Transverse colon (tissue), 4 donors: ENCODE measurements at regions not wholly inside any gene's neighbourhood (a gene's known extent, or its start where the extent isn't known, plus 50 kb on each side); places are given as distances from the start of the nearest gene placed in this dataset.

ENCODE experiments used
- CTCF ChIP-seq, 5 experiments: fragments of 200-600 bp in 3 of 5; fragments of 450-650 bp in 2 of 5; sonication (generic) in 3 of 5; IDR thresholded peaks; 1 replicate in 2 of 5; 2 replicates in 3 of 5; pipeline ENCODE4 v1.5.1; 2016 to 2017; ENCODE audit warnings: antibody characterized with exemption in 5 of 5, inconsistent platforms in 3 of 5, mild to moderate bottlenecking in 2 of 5, moderate library complexity in 1 of 5
- POLR2A ChIP-seq: fragments of 450-650 bp; IDR thresholded peaks from one replicate; pipeline ENCODE4 v1.6.1; 2016; ENCODE audit warnings: antibody characterized with exemption, mild to moderate bottlenecking, moderate library complexity
- POLR2AphosphoS5 ChIP-seq, 3 donors: sonication (generic); formaldehyde crosslinking; IDR thresholded peaks; one replicate each; pipeline ENCODE4 v1.6.1; 2016; ENCODE audit warnings: antibody characterized with exemption in 3 of 3

GRCh38 chr15:95929232-95929846, 401.2 kb upstream of the NR2F2 start:
- TF ChIP-seq CTCF (IDR thresholded peaks at IDR 0.05), result no peak
- TF ChIP-seq POLR2A, result no peak
- no peak for TF ChIP-seq POLR2AphosphoS5 (IDR thresholded peaks at IDR 0.05)
